Peyer's patch (tissue), 4 donors: ENCODE measurements at regions not wholly inside any gene's neighbourhood (a gene's known extent, or its start where the extent isn't known, plus 50 kb on each side); places are given as distances from the start of the nearest gene placed in this dataset.

Experiments used
- POLR2A ChIP-seq, 2 donors: fragments of 450-650 bp; IDR thresholded peaks; one replicate each; pipeline ENCODE4 v1.5.1; 2017; ENCODE audit warnings: antibody characterized with exemption in 2 of 2, mild to moderate bottlenecking in 2 of 2, moderate library complexity in 2 of 2
- TF ChIP-seq, protein P1 (sequence below), 6 experiments: fragments of 450-650 bp in 4 of 6; fragments of 200-600 bp in 2 of 6; sonication (generic) in 1 of 6; IDR thresholded peaks; one replicate each; pipeline ENCODE4 v1.5.1; 2017 to 2019; ENCODE audit warnings: antibody characterized with exemption in 6 of 6, mild to moderate bottlenecking in 3 of 6, moderate library complexity in 1 of 6

DNA sequence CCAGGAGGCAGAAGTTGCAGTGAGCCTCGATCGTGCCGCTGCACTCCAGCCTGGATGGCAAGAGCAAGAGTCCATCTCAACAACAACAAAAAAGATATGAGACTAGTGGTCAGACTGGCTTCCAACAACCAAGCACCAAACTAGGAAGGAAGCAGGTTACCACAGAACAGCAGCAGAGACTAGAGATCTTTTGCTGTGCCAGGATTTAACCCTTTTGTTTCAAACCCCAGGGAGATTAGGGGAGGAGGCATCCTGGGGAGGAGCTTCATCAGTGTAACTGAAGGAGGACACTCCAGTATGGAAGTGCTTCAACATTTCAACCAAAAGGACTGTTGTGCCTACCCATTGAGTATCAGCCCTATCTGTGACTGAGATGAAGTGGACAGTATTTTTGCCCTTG, 240.3 kb downstream of the ZIC1 start:
- TF ChIP-seq, protein P1, sequence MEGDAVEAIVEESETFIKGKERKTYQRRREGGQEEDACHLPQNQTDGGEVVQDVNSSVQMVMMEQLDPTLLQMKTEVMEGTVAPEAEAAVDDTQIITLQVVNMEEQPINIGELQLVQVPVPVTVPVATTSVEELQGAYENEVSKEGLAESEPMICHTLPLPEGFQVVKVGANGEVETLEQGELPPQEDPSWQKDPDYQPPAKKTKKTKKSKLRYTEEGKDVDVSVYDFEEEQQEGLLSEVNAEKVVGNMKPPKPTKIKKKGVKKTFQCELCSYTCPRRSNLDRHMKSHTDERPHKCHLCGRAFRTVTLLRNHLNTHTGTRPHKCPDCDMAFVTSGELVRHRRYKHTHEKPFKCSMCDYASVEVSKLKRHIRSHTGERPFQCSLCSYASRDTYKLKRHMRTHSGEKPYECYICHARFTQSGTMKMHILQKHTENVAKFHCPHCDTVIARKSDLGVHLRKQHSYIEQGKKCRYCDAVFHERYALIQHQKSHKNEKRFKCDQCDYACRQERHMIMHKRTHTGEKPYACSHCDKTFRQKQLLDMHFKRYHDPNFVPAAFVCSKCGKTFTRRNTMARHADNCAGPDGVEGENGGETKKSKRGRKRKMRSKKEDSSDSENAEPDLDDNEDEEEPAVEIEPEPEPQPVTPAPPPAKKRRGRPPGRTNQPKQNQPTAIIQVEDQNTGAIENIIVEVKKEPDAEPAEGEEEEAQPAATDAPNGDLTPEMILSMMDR (IDR thresholded peaks at IDR 0.05), result no peak
- no peak for TF ChIP-seq POLR2A (IDR thresholded peaks at IDR 0.05)
